Posterior vena cava (tissue), 2 donors: ENCODE measurements at regions not wholly inside any gene's neighbourhood (a gene's known extent, or its start where the extent isn't known, plus 50 kb on each side); places are given as distances from the start of the nearest gene placed in this dataset.
"Not testable (repeated sequence)": the region's sequence is repeated elsewhere in the genome, so short reads cannot be mapped to it uniquely, and the experiment has no call there.

Experiments used
- DNase-seq: peaks from one replicate; pipeline ENCODE4 v3.0.0-alpha.2; 2020; ENCODE audit warnings: low spot score
- intact Hi-C, 2 donors: fragments of 100-400 bp; cut with DNase I; formaldehyde crosslinking; loops; one replicate each; pipeline versions ENCODE4 v1.14.1 to v1.14.2; 2022 to 2023
- donor health status: DM: yes; HTN: yes; CAD: no.
- donor health status: DM: yes; HTN: yes; CAD: no.

- intact Hi-C loops: no loop called here
- no peak for DNase-seq
Observed at GRCh38 chr5:29548262-29548661, 1645.2 kb upstream of the CDH6 start.

- DNase-seq: no peak
- intact Hi-C loops: no loop called here
Observed at GRCh38 chr5:29547236-29547865, 1646.1 kb upstream of the CDH6 start.

- intact Hi-C loops: no loop called here
- no peak for DNase-seq
Observed at GRCh38 chr5:29543501-29543900, 1650.0 kb upstream of the CDH6 start.

- intact Hi-C loops: no loop called here
- no peak for DNase-seq
Observed at GRCh38 chr5:29524227-29524626, 1669.3 kb upstream of the CDH6 start.

- no peak for DNase-seq
- intact Hi-C loops: no loop called here
Observed at GRCh38 chr5:29518176-29518575, 1675.3 kb upstream of the CDH6 start.

GRCh38 chr5:29516224-29516623 is 1677.3 kb upstream of the CDH6 start:
- intact Hi-C loops: no loop called here
- no peak for DNase-seq

- intact Hi-C loops: no loop called here
- DNase-seq: no peak
Observed at GRCh38 chr5:29508131-29508530, 1685.4 kb upstream of the CDH6 start.

- DNase-seq: no peak
- intact Hi-C loops: no loop called here
Observed at GRCh38 chr5:29504411-29504810, 1689.1 kb upstream of the CDH6 start.

GRCh38 chr5:29498860-29499259 is 1694.6 kb upstream of the CDH6 start:
- intact Hi-C loops: no loop called here
- no peak for DNase-seq

GRCh38 chr5:29498412-29498811 is 1695.1 kb upstream of the CDH6 start:
- intact Hi-C loops: no loop called here
- DNase-seq: no peak

- DNase-seq: no peak
- intact Hi-C loops: no loop called here
Observed at GRCh38 chr5:29485333-29485732, 1708.2 kb upstream of the CDH6 start.

- no peak for DNase-seq
- intact Hi-C loops: no loop called here
Observed at GRCh38 chr5:29469581-29469980, 1723.9 kb upstream of the CDH6 start.

GRCh38 chr5:29462241-29462640 is 1731.2 kb upstream of the CDH6 start:
- DNase-seq: no peak
- intact Hi-C loops: no loop called here

GRCh38 chr5:29460971-29461559 is 1732.4 kb upstream of the CDH6 start:
- DNase-seq: no peak
- intact Hi-C loops: no loop called here

GRCh38 chr5:29451004-29451403 is 1742.5 kb upstream of the CDH6 start:
- DNase-seq, intact Hi-C loops: not testable (repeated sequence)

- DNase-seq: no peak
- intact Hi-C loops: no loop called here
Observed at GRCh38 chr5:29414681-29415080, 1778.8 kb upstream of the CDH6 start.

- intact Hi-C loops: no loop called here
- DNase-seq: no peak
Observed at GRCh38 chr5:29412979-29413378, 1780.5 kb upstream of the CDH6 start.

GRCh38 chr5:29402270-29402669 is 1791.2 kb upstream of the CDH6 start:
- intact Hi-C loops: no loop called here

GRCh38 chr5:29389993-29390392 is 1803.5 kb upstream of the CDH6 start:
- no peak for DNase-seq
- intact Hi-C loops: no loop called here

More at GRCh38 chr5:29402270-29402669, 1791.2 kb upstream of the CDH6 start:
- DNase-seq: no peak

- no peak for DNase-seq
- intact Hi-C loops: no loop called here
Observed at GRCh38 chr5:29387384-29387783, 1806.1 kb upstream of the CDH6 start.

- no peak for DNase-seq
- intact Hi-C loops: no loop called here
Observed at GRCh38 chr5:29382780-29383179, 1810.7 kb upstream of the CDH6 start.

GRCh38 chr5:29380029-29380428 is 1813.5 kb upstream of the CDH6 start:
- intact Hi-C loops: no loop called here
- DNase-seq: no peak
